Caco-2 (cell line): ENCODE measurements at regions not wholly inside any gene's neighbourhood (a gene's known extent, or its start where the extent isn't known, plus 50 kb on each side); places are given as distances from the start of the nearest gene placed in this dataset.

Source experiments
- BruUV-seq: library from RNA; stranded (reverse); fragments of 400-500 nt; replicated peaks from 2 replicates; lab custom pipeline; 2021; lab: Mats Ljungman, UMichigan
- CTCF ChIA-PET: fragments of 300-600 bp; sonication (Branson Sonifier 250); formaldehyde crosslinking; loops from one replicate; lab custom pipeline; 2022; ENCODE audit warnings: antibody characterized with exemption; lab: Charles Lee
- POLR2A ChIA-PET: fragments of 300-600 bp; sonication (Branson Sonifier 250); formaldehyde crosslinking; loops from one replicate; lab custom pipeline; 2022; ENCODE audit warnings: antibody characterized with exemption; lab: Charles Lee
- DNase-seq, 2 experiments: peaks; one replicate each; pipeline versions ENCODE4 v3.0.0 to v3.0.0-alpha.2; 2020 to 2022
- H3K27me3 ChIP-seq: replicated peaks from 2 replicates; pipeline ENCODE4 v1.6.0; 2011; ENCODE audit warnings: low read length; ENCODE audit not compliant: control insufficient read depth, insufficient read depth
- H3K36me3 ChIP-seq: 2 replicates; pipeline ENCODE4 v1.5.1; 2011; ENCODE audit warnings: low read length; ENCODE audit not compliant: control insufficient read depth, insufficient read depth
- H3K4me1 ChIP-seq: fragments of 250-450 bp; sonication (Bioruptor Pico); 2 replicates; pipeline ENCODE4 v1.5.1; 2020; ENCODE audit warnings: mild to moderate bottlenecking
- H3K4me3 ChIP-seq: 2 replicates; pipeline ENCODE4 v1.5.1; 2011; ENCODE audit warnings: low read depth, mild to moderate bottlenecking, control low read depth, low read length
- H3K9me3 ChIP-seq: fragments of 250-450 bp; sonication (Bioruptor Pico); 2 replicates; pipeline ENCODE4 v1.5.1; 2020; ENCODE audit warnings: mild to moderate bottlenecking, moderate library complexity
- H3K27ac Mint-ChIP-seq: one replicate; pipeline ENCODE4 v1.8.0; 2022; ENCODE audit warnings: mixed read lengths; ENCODE audit not compliant: unreplicated experiment
- H3K27me3 Mint-ChIP-seq: one replicate; pipeline ENCODE4 v1.8.0; 2022; ENCODE audit warnings: mixed read lengths; ENCODE audit not compliant: insufficient read depth, unreplicated experiment
- H3K36me3 Mint-ChIP-seq: one replicate; pipeline ENCODE4 v1.8.0; 2022; ENCODE audit warnings: mild to moderate bottlenecking, mixed read lengths; ENCODE audit not compliant: insufficient read depth, unreplicated experiment
- H3K4me1 Mint-ChIP-seq: one replicate; pipeline ENCODE4 v1.8.0; 2022; ENCODE audit warnings: low read depth, mixed read lengths; ENCODE audit not compliant: unreplicated experiment
- H3K4me3 Mint-ChIP-seq: one replicate; pipeline ENCODE4 v1.8.0; 2022; ENCODE audit warnings: mild to moderate bottlenecking, moderate library complexity, mixed read lengths; ENCODE audit not compliant: unreplicated experiment
- H3K9me3 Mint-ChIP-seq: one replicate; pipeline ENCODE4 v1.8.0; 2022; ENCODE audit warnings: mixed read lengths; ENCODE audit not compliant: unreplicated experiment
- CTCF ChIP-seq, 2 experiments: fragments of 200-600 bp in 1 of 2; IDR thresholded peaks; 1 replicate in 1 of 2; 2 replicates in 1 of 2; pipeline versions ENCODE4 v1.5.1 to v1.8.0; 2011 to 2022; ENCODE audit warnings: antibody characterized with exemption in 1 of 2, control low read depth in 1 of 2, inconsistent platforms in 1 of 2, low read depth in 1 of 2, low read length in 1 of 2, mild to moderate bottlenecking in 1 of 2, moderate library complexity in 1 of 2; ENCODE audit not compliant: insufficient read depth in 1 of 2, severe bottlenecking in 1 of 2, unreplicated experiment in 1 of 2
- intact Hi-C: fragments of 100-400 bp; cut with micrococcal nuclease; formaldehyde crosslinking; loops from one replicate; pipeline ENCODE4 v1.10.0; 2022; ENCODE audit not compliant: unreplicated experiment

- no TSS peak for BruUV-seq
- Histone ChIP-seq H3K9me3 (no peaks in the 10 kb centered on the region), H3K4me3 (no peak overlapping the region), H3K27me3 (no peaks in the 10 kb centered on the region), H3K36me3 (no peaks in the 10 kb centered on the region), H3K4me1 (no peaks in the 10 kb centered on the region)
- Mint-ChIP-seq H3K4me3 (no peak overlapping the region), H3K36me3 (no peaks in the 10 kb centered on the region), H3K27me3 (no peaks in the 10 kb centered on the region), H3K27ac (no peak overlapping the region), H3K9me3 (no peaks in the 10 kb centered on the region), H3K4me1 (no peaks in the 10 kb centered on the region)
- ChIA-PET POLR2A (no interaction called here), CTCF (no interaction called here)
- no peak for DNase-seq
- intact Hi-C loops, result no loop called here
- TF ChIP-seq CTCF (IDR thresholded peaks at IDR 0.05; ENCODE audit: insufficient read depth in 1 of 2, low read depth in 1 of 2, low read length in 1 of 2, severe bottlenecking in 1 of 2, unreplicated experiment in 1 of 2), result no peak
These were observed 105.3 kb upstream of the NFIB start for GRCh38 chr9:14418941-14419937.

GRCh38 chr9:14418301-14418940, 104.5 kb upstream of the NFIB start:
- TF ChIP-seq CTCF (IDR thresholded peaks at IDR 0.05; ENCODE audit: insufficient read depth in 1 of 2, low read depth in 1 of 2, low read length in 1 of 2, severe bottlenecking in 1 of 2, unreplicated experiment in 1 of 2), result no peak
- H3K27ac Mint-ChIP-seq, result no peak overlapping the region
- H3K9me3 Mint-ChIP-seq, result no peaks in the 10 kb centered on the region
- Histone ChIP-seq H3K4me1 (no peaks in the 10 kb centered on the region), H3K9me3 (no peaks in the 10 kb centered on the region), H3K4me3 (no peak overlapping the region), H3K36me3 (no peaks in the 10 kb centered on the region), H3K27me3 (no peaks in the 10 kb centered on the region)
- ChIA-PET POLR2A (no interaction called here), CTCF (no interaction called here)
- DNase-seq, result no peak
- no peaks in the 10 kb centered on the region for H3K36me3 Mint-ChIP-seq
- H3K4me1 Mint-ChIP-seq, result no peaks in the 10 kb centered on the region
- intact Hi-C loops, result no loop called here
- H3K27me3 Mint-ChIP-seq, result no peaks in the 10 kb centered on the region
- BruUV-seq, result no TSS peak
- no peak overlapping the region for H3K4me3 Mint-ChIP-seq

- Histone ChIP-seq H3K4me3 (no peak overlapping the region), H3K36me3 (no peaks in the 10 kb centered on the region), H3K4me1 (no peaks in the 10 kb centered on the region), H3K27me3 (no peaks in the 10 kb centered on the region), H3K9me3 (no peaks in the 10 kb centered on the region)
- ChIA-PET POLR2A (no interaction called here), CTCF (no interaction called here)
- H3K4me3 Mint-ChIP-seq, result no peak overlapping the region
- no peaks in the 10 kb centered on the region for H3K9me3 Mint-ChIP-seq
- no peaks in the 10 kb centered on the region for H3K4me1 Mint-ChIP-seq
- H3K36me3 Mint-ChIP-seq, result no peaks in the 10 kb centered on the region
- no TSS peak for BruUV-seq
- no peak for TF ChIP-seq CTCF (IDR thresholded peaks at IDR 0.05; ENCODE audit: insufficient read depth in 1 of 2, low read depth in 1 of 2, low read length in 1 of 2, severe bottlenecking in 1 of 2, unreplicated experiment in 1 of 2)
- no peaks in the 10 kb centered on the region for H3K27me3 Mint-ChIP-seq
- intact Hi-C loops, result no loop called here
- H3K27ac Mint-ChIP-seq, result no peak overlapping the region
- DNase-seq, result no peak
These were observed 103.3 kb upstream of the NFIB start for GRCh38 chr9:14417237-14417636.
